Omental fat pad (tissue), 3 donors: ENCODE measurements at regions not wholly inside any gene's neighbourhood (a gene's known extent, or its start where the extent isn't known, plus 50 kb on each side); places are given as distances from the start of the nearest gene placed in this dataset.

ENCODE experiments used
- ATAC-seq: fragments of 150-250 bp; one replicate; pipeline ENCODE4 v1.9.1; 2016; ENCODE audit warnings: mild to moderate bottlenecking, moderate library complexity; ENCODE audit not compliant: low FRiP score
- DNase-seq: peaks from one replicate; pipeline ENCODE4 v3.0.0-alpha.2; 2019; ENCODE audit warnings: low spot score
- CTCF ChIP-seq, 3 donors: fragments of 450-650 bp; IDR thresholded peaks; one replicate each; pipeline ENCODE4 v1.5.1; 2016 to 2017; ENCODE audit warnings: antibody characterized with exemption in 3 of 3, mild to moderate bottlenecking in 3 of 3, moderate library complexity in 2 of 3

DNA sequence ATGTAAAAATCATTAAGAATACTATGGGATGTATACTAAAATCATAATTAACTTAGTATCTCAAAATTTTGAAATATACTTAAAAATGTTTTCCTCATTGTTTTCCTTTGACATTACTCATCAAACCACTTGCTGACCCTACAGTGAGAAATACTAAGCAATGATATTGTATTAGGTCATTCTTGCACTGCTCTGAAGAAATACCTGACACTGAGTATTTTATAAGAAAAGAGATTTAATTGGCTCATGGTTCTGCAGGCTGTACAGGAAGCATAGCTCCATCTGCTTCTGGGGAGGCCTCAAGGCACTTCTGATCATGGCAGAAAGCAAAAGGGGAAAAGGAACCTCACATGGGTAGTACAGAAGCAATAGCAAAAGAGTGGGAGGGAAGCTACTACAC is 950.9 kb upstream of the CHORDC1 start:
- ATAC-seq (no peak), DNase-seq (no peak)
- no peak for TF ChIP-seq CTCF (IDR thresholded peaks at IDR 0.05)

DNA sequence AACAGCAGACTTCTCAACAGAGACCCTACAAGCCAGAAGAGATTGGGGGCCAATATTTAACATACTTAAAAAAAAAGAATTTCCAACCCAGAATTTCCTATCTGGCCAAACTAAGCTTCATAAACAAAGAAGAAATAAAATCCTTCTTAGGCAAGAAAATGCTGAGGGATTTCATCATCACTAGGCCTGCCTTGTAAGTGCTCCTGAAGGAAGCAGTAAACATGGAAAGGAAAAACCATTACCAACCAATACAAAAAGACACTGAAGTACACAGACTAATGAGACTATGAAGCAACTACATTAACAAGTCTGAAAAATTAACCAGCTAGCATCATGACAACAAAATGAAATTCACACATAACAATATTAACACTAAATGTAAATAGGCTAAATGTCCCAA is 947.9 kb upstream of the CHORDC1 start:
- TF ChIP-seq CTCF (IDR thresholded peaks at IDR 0.05): no peak
- DNase-seq (no peak), ATAC-seq (no peak)

DNA sequence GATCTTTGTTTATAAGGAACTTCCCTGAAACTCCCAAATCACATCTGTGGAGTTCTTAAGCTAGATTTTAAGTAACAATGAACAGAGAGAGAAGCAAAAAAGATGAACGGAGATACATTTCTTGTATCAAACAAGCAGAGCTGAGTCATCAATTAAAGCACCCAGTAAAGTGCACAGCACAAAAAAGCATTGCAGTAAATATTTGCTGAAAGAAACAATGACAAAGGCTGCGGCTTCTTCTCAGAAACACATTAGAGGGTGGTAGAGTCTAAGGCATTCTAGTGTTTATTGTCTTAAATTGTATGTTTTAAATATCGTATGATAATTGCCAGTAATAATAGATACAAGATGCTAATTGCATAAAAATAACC is 941.6 kb upstream of the CHORDC1 start:
- DNase-seq (no peak), ATAC-seq (no peak)
- TF ChIP-seq CTCF (IDR thresholded peaks at IDR 0.05): no peak

DNA sequence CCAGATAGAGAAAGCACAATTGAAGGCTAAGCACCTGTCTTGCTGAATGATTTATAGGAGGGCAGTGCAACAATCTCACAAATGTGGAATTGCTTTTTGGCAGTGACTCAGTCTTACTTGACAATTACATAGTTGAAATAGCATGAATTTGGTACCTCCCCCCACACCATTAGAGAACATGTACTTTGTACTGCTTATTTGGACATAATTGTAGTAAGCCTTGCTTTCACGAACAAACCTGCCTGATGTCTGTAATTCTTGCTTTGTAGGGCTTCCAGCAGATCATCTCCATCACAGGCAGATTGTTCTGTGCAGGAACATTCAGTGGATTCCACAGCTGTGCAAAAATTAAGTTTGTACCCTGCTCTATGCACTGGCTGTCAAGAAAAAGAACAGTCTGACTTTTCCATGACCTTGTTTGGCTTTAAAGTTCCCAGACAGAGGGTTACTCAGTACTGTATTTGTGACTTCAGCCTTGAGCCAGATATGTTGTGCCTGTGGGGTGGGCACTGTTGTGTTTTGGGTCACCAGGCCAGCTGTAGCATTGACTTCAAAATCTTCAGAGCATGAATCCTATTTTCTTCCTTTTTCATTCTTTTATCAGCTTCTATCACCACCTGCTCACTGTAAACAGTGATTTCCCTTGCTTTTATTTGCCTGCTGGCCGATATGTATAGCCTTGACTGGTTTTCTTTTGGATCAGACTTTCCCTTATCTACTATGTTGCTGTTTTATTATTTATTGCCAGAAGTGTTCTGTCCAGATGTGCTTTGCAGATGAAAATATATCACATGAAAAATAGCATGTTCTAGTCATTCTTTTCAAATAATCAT is 941.0 kb upstream of the CHORDC1 start:
- no peak for TF ChIP-seq CTCF (IDR thresholded peaks at IDR 0.05)
- ATAC-seq: peak; percentile 82
- no peak for DNase-seq

- DNase-seq: no peak
- ATAC-seq: no peak
- TF ChIP-seq CTCF (IDR thresholded peaks at IDR 0.05): no peak
Observed at GRCh38 chr11:91160661-91161060, 937.8 kb upstream of the CHORDC1 start.

GRCh38 chr11:91158891-91159537 is 936.2 kb upstream of the CHORDC1 start:
- TF ChIP-seq CTCF (IDR thresholded peaks at IDR 0.05): no peak
- no peak for ATAC-seq

GRCh38 chr11:91158297-91158696 is 935.4 kb upstream of the CHORDC1 start:
- ATAC-seq (no peak), DNase-seq (no peak)
- no peak for TF ChIP-seq CTCF (IDR thresholded peaks at IDR 0.05)

More at GRCh38 chr11:91158891-91159537, 936.2 kb upstream of the CHORDC1 start:
- DNase-seq: no peak
